Astrocyte (in vitro differentiated cells and primary cell): ENCODE measurements at regions not wholly inside any gene's neighbourhood (a gene's known extent, or its start where the extent isn't known, plus 50 kb on each side); places are given as distances from the start of the nearest gene placed in this dataset.

ENCODE experiments used
- DNase-seq: peaks from one replicate; pipeline ENCODE4 v3.0.0-alpha.2; 2010; ENCODE audit warnings: low read depth
- FAIRE-seq: peaks from 2 replicates; lab custom pipeline; 2011; peaks lifted over from hg19 to GRCh38; lab: Jason Lieb, UNC
- H2AFZ ChIP-seq: 2 replicates; pipeline ENCODE4 v1.6.0; 2012; ENCODE audit warnings: low read depth, low read length, inconsistent platforms
- H3K27ac ChIP-seq: 2 replicates; pipeline ENCODE4 v1.5.1; 2011; ENCODE audit warnings: low read depth, low read length, inconsistent platforms
- H3K27me3 ChIP-seq: 2 replicates; pipeline ENCODE4 v1.6.0; 2011; ENCODE audit warnings: low read length, inconsistent platforms; ENCODE audit not compliant: insufficient read depth
- H3K36me3 ChIP-seq: 2 replicates; pipeline ENCODE4 v1.5.1; 2011; ENCODE audit warnings: low read length, inconsistent platforms; ENCODE audit not compliant: insufficient read depth
- H3K4me1 ChIP-seq: 2 replicates; pipeline ENCODE4 v1.5.1; 2011; ENCODE audit warnings: low read length, inconsistent platforms; ENCODE audit not compliant: insufficient read depth
- H3K4me2 ChIP-seq: 2 replicates; pipeline ENCODE4 v1.6.0; 2012; ENCODE audit warnings: low read length, inconsistent platforms
- H3K4me3 ChIP-seq: 2 replicates; pipeline ENCODE4 v1.5.1; 2011; ENCODE audit warnings: low read depth, mild to moderate bottlenecking, low read length, inconsistent platforms; ENCODE audit not compliant: insufficient read depth
- H3K79me2 ChIP-seq: 2 replicates; pipeline ENCODE4 v1.6.0; 2012; ENCODE audit warnings: mild to moderate bottlenecking, low read length, inconsistent platforms; ENCODE audit not compliant: insufficient read depth
- H3K9ac ChIP-seq: 2 replicates; pipeline ENCODE4 v1.6.0; 2012; ENCODE audit warnings: mild to moderate bottlenecking, low read length, inconsistent platforms
- H3K9me3 ChIP-seq: 2 replicates; pipeline ENCODE4 v1.5.1; 2012; ENCODE audit warnings: low read depth, mild to moderate bottlenecking, low read length, inconsistent platforms; ENCODE audit not compliant: insufficient read depth
- H4K20me1 ChIP-seq: 2 replicates; pipeline ENCODE4 v1.6.0; 2012; ENCODE audit warnings: low read length, inconsistent platforms; ENCODE audit not compliant: insufficient read depth
- H3K27ac Mint-ChIP-seq: one replicate; pipeline ENCODE4 v1.8.0; 2021; ENCODE audit warnings: mild to moderate bottlenecking, mixed read lengths; ENCODE audit not compliant: unreplicated experiment
- H3K27me3 Mint-ChIP-seq: one replicate; pipeline ENCODE4 v1.8.0; 2021; ENCODE audit warnings: low read depth, mixed read lengths; ENCODE audit not compliant: unreplicated experiment
- H3K36me3 Mint-ChIP-seq: one replicate; pipeline ENCODE4 v1.8.0; 2021; ENCODE audit warnings: low read depth, mixed read lengths; ENCODE audit not compliant: unreplicated experiment
- H3K4me1 Mint-ChIP-seq: one replicate; pipeline ENCODE4 v1.8.0; 2021; ENCODE audit warnings: low read depth, mixed read lengths; ENCODE audit not compliant: unreplicated experiment
- H3K4me3 Mint-ChIP-seq: one replicate; pipeline ENCODE4 v1.8.0; 2021; ENCODE audit warnings: mild to moderate bottlenecking, moderate library complexity, mixed read lengths; ENCODE audit not compliant: unreplicated experiment
- H3K9me3 Mint-ChIP-seq: one replicate; pipeline ENCODE4 v1.8.0; 2021; ENCODE audit warnings: mild to moderate bottlenecking, mixed read lengths; ENCODE audit not compliant: unreplicated experiment
- EZH2 ChIP-seq: IDR thresholded peaks from 2 replicates; pipeline ENCODE4 v1.6.1; 2012; ENCODE audit warnings: mild to moderate bottlenecking, low read length, inconsistent platforms; ENCODE audit not compliant: insufficient read depth
- TF ChIP-seq, protein P1 (sequence below): IDR thresholded peaks from 2 replicates; pipeline ENCODE4 v1.5.1; 2011; ENCODE audit warnings: low read depth, mild to moderate bottlenecking, inconsistent platforms, low read length, moderate library complexity; ENCODE audit not compliant: insufficient read depth

DNA sequence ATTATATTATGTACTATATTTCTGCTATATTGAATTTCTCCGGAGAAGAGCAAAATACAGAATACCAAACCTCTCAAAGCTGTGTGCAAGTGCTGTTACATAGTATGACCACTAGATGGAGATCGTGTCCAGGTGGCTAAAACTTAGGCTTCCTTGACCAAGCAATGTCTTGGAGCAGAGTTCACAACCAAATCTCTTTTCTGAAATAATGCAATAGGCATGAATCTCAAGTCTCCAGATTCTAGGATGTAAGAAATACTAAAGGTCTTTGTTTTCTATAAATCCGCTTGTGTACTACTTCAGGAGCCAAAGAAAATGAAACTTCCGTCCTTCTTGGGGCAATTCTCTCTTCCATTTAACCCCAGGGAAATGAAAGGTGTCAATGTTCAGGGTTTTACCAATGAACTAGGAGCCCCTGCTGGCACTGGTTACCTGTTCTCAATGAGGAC is 181.5 kb upstream of the RAI14 start:
- Histone ChIP-seq H3K27ac (no peak overlapping the region), H3K4me3 (no peak overlapping the region), H3K9ac (no peak overlapping the region), H4K20me1 (no peaks in the 10 kb centered on the region), H3K36me3 (no peaks in the 10 kb centered on the region), H3K4me2 (no peak overlapping the region), H3K79me2 (no peaks in the 10 kb centered on the region), H3K9me3 (no peaks in the 10 kb centered on the region), H2AFZ (no peak overlapping the region), H3K27me3 (peaks cover 6% of the 10 kb centered on the region), H3K4me1 (no peaks in the 10 kb centered on the region)
- Mint-ChIP-seq H3K27ac (no peak overlapping the region), H3K36me3 (no peaks in the 10 kb centered on the region), H3K27me3 (peaks cover 10% of the 10 kb centered on the region), H3K9me3 (peaks cover 11% of the 10 kb centered on the region), H3K4me1 (no peaks in the 10 kb centered on the region), H3K4me3 (no peak overlapping the region)
- peak; percentile 50 for FAIRE-seq
- TF ChIP-seq EZH2 = no peak
- TF ChIP-seq, protein P1, sequence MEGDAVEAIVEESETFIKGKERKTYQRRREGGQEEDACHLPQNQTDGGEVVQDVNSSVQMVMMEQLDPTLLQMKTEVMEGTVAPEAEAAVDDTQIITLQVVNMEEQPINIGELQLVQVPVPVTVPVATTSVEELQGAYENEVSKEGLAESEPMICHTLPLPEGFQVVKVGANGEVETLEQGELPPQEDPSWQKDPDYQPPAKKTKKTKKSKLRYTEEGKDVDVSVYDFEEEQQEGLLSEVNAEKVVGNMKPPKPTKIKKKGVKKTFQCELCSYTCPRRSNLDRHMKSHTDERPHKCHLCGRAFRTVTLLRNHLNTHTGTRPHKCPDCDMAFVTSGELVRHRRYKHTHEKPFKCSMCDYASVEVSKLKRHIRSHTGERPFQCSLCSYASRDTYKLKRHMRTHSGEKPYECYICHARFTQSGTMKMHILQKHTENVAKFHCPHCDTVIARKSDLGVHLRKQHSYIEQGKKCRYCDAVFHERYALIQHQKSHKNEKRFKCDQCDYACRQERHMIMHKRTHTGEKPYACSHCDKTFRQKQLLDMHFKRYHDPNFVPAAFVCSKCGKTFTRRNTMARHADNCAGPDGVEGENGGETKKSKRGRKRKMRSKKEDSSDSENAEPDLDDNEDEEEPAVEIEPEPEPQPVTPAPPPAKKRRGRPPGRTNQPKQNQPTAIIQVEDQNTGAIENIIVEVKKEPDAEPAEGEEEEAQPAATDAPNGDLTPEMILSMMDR = peak; percentile 99
- DNase-seq = peak; percentile 37

DNA sequence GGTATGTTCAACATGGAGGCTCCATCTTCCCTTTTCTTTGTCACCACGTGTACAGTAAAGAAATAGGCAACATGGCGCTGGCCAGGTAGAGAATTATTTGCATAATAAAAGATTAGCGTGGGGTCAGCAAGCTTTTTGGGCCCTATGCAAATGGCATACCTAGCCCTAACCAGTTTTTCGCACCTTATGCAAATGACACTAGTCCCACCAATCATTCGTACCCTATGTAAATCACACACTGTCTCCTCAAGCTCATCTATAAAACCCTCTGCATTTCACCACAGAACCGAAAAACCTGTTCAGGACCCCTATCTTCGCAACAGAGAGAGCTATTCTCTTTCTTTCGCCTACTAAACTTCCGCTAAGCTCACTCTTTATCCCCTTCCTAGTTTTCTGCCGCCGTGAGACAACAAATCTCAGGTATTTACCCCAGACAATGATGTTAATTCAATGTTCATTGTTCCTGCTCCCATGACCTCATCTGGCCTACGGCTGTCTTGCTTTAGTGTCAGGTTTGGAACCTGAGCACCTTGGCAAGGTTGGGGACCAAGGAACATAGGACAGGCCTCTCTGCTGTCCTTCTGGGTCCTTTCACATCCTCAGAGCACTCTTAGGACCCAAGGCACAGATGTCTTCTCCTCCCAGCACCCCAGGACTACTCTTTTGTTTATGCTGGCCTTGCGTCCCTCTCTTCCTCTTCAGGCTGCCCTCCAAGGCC is 180.7 kb upstream of the RAI14 start:
- TF ChIP-seq EZH2 = no peak
- TF ChIP-seq, protein P1 = no peak
- no peaks in the 10 kb centered on the region for H3K79me2 ChIP-seq
- Mint-ChIP-seq H3K4me3 (no peak overlapping the region), H3K4me1 (no peaks in the 10 kb centered on the region), H3K27ac (no peak overlapping the region), H3K9me3 (peaks cover 14% of the 10 kb centered on the region), H3K36me3 (no peaks in the 10 kb centered on the region), H3K27me3 (peaks cover 10% of the 10 kb centered on the region)
- no peaks in the 10 kb centered on the region for H3K36me3 ChIP-seq
- DNase-seq (no peak), FAIRE-seq (no peak)
- H4K20me1 ChIP-seq = no peaks in the 10 kb centered on the region
- H2AFZ ChIP-seq = no peak overlapping the region
- H3K27ac ChIP-seq = no peak overlapping the region
- H3K9ac ChIP-seq = no peak overlapping the region
- peaks cover 6% of the 10 kb centered on the region for H3K27me3 ChIP-seq
- H3K4me3 ChIP-seq = no peak overlapping the region
- no peak overlapping the region for H3K4me2 ChIP-seq
- no peaks in the 10 kb centered on the region for H3K9me3 ChIP-seq
- no peaks in the 10 kb centered on the region for H3K4me1 ChIP-seq

DNA sequence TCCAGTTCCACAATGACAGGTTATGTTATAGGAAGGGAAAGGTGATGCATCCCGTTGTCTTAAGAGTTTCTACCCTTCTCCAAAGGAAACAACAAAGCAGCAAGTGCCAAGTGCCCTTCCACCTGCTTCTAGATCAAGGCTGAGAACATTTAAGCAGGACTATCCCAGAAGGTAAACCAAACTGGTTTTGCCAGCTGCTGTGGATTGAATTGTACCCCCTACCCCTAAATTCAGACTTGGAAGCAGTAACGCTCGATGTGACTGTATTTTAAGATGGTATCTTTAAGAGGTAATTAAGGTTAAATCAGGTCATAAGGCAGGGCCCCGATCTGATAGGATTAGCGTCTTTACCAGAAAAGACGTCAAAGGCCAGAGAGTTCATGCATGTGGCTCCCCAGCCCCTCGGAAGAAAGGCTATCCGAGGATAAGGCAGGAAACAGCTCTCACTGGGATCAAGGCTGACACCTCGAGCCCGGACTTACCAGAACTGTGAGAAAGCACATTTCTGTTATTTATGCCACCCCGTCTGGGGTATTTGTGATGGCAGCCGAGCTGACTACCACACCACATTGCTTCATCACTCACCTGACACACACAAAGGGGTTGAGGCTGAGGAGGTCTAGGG is 179.1 kb upstream of the RAI14 start:
- no peaks in the 10 kb centered on the region for H3K79me2 ChIP-seq
- no peak overlapping the region for H3K27ac ChIP-seq
- no peaks in the 10 kb centered on the region for H3K36me3 ChIP-seq
- H4K20me1 ChIP-seq = no peaks in the 10 kb centered on the region
- H3K4me1 ChIP-seq = no peaks in the 10 kb centered on the region
- Mint-ChIP-seq H3K27ac (no peak overlapping the region), H3K4me3 (no peak overlapping the region), H3K27me3 (peaks cover 10% of the 10 kb centered on the region), H3K4me1 (no peaks in the 10 kb centered on the region), H3K9me3 (peaks cover 7% of the 10 kb centered on the region), H3K36me3 (no peaks in the 10 kb centered on the region)
- H3K4me3 ChIP-seq = no peak overlapping the region
- no peaks in the 10 kb centered on the region for H3K9me3 ChIP-seq
- H3K4me2 ChIP-seq = no peak overlapping the region
- H3K9ac ChIP-seq = no peak overlapping the region
- peaks cover 9% of the 10 kb centered on the region for H3K27me3 ChIP-seq
- H2AFZ ChIP-seq = no peak overlapping the region
- no peak for DNase-seq
- TF ChIP-seq, protein P1 = no peak
- TF ChIP-seq EZH2 = no peak
- no peak for FAIRE-seq
